ENCODE measurements at regions not wholly inside any gene's neighbourhood (a gene's known extent, or its start where the extent isn't known, plus 50 kb on each side); places are given as distances from the start of the nearest gene placed in this dataset.

DNA sequence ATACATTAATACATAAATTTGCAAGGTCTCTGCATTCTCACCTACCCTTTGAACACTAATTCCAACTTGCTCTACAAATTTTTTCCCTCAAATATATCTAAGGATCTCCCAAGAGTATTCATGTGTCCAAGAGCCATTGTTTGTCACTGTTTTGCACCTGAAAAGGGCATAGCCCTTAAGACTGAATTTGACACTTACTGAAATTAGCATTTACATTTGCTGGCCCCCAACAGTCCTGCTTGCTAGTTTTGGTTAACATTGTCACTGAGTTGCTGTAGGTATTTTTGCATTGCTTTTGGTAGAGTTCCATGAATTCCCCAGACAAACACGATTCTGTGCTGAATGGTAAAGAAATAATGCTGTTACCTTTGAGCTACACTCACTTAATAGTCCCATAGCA, 57.3 kb downstream of the KCNA4 start:
- no peak overlapping the region for H3K4me3 Mint-ChIP-seq
- no peaks in the 10 kb centered on the region for H3K4me1 Mint-ChIP-seq
- H3K36me3 Mint-ChIP-seq = no peaks in the 10 kb centered on the region
- H3K9me3 Mint-ChIP-seq = no peaks in the 10 kb centered on the region
- H3K27ac Mint-ChIP-seq = no peak overlapping the region
- no peaks in the 10 kb centered on the region for H3K27me3 Mint-ChIP-seq

DNA sequence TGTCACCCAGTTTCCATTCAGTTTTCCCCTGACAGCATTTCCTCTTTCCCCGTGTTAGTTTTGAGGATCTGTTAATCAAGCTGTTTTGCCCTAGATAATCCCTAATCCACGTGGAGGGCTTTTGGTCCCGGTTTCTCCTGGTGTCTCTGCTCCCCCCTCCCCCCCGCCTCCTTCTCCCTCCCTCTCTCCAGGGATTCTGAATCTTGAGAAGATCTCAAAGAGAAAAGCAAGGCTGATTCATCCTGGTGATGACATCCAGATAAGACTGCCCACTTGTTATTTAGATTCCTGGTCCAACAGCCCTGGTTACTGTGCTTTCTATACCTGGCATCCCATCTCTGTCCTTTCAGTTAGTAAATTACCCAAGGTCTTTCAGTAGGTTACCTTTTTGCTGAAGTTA, 59.4 kb downstream of the KCNA4 start:
- no peak overlapping the region for H3K4me3 Mint-ChIP-seq

DNA sequence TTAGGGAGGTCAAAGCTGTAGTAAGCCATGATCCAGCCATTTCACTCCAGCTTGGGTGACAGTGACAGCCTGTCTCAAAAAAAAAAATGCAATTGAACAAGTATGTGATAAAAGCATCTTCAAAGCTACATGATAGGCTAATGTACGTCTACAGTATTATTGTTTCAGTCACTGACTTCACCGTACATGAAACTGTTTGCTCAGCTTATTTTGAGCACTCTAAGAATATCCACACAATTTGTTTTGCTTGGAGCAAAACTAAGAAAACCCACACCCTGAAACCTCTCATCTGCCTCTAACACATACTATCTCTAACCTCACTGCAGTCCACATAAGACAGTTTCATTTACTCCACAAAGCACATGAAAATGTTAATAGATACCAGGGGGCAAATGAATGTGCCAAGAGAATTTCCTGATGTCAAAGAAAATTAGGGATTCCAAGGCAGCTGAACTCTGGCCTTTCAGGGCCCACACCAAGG, 60.7 kb downstream of the KCNA4 start:
- no peak overlapping the region for H3K27ac Mint-ChIP-seq
- H3K36me3 Mint-ChIP-seq = no peaks in the 10 kb centered on the region
- no peaks in the 10 kb centered on the region for H3K27me3 Mint-ChIP-seq
- H3K4me1 Mint-ChIP-seq = no peaks in the 10 kb centered on the region
- no peaks in the 10 kb centered on the region for H3K9me3 Mint-ChIP-seq
- no peak overlapping the region for H3K4me3 Mint-ChIP-seq

More for the DNA sequence above, 59.4 kb downstream of the KCNA4 start:
- no peaks in the 10 kb centered on the region for H3K36me3 Mint-ChIP-seq
- H3K4me1 Mint-ChIP-seq = no peaks in the 10 kb centered on the region
- H3K9me3 Mint-ChIP-seq = no peaks in the 10 kb centered on the region
- H3K27ac Mint-ChIP-seq = no peak overlapping the region
- H3K27me3 Mint-ChIP-seq = no peaks in the 10 kb centered on the region

DNA sequence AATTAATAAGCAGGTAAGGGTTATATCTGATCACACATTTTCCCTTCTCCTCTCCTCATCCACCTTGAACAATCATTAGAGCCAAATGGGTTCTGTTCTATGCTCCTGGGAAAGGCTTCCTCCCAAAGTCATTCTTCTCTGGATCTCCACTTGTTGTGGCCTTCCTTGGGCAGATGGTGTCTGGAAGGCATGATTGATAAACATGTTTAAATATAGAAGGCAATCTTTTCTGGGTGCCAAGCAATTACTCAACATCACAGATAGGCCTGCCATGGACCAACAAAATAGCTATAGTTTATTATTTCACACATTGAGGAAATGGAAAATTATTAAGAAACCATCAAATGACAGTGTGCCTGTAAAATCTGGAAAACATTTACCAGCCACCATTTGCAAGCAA, 73.5 kb downstream of the KCNA4 start:
- no peaks in the 10 kb centered on the region for H3K36me3 Mint-ChIP-seq
- no peaks in the 10 kb centered on the region for H3K4me1 Mint-ChIP-seq
- H3K4me3 Mint-ChIP-seq = no peak overlapping the region
- H3K27ac Mint-ChIP-seq = no peak overlapping the region
- peaks cover 5% of the 10 kb centered on the region for H3K9me3 Mint-ChIP-seq
- H3K27me3 Mint-ChIP-seq = no peaks in the 10 kb centered on the region

DNA sequence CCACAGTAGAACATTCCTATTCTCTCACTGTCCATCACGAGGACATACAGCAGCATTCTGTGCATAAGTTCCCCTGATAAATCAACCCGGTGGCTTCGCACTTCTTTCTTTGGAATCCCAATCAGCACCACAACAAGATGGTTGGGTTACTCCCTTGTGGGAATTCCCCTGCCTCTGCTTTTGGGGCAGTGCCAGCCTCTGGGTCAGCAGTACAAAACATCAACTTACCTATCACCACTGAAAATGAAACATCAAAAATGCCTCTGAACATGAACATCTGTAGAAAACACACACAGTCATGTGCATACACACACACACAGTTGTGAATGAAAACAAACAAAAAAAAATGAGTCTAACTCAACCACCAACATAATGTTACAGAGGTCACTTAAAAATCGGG, 79.3 kb downstream of the KCNA4 start:
- Mint-ChIP-seq H3K36me3 (no peaks in the 10 kb centered on the region), H3K27me3 (no peaks in the 10 kb centered on the region), H3K4me3 (no peak overlapping the region), H3K9me3 (peaks cover 4% of the 10 kb centered on the region), H3K4me1 (no peaks in the 10 kb centered on the region), H3K27ac (no peak overlapping the region)

DNA sequence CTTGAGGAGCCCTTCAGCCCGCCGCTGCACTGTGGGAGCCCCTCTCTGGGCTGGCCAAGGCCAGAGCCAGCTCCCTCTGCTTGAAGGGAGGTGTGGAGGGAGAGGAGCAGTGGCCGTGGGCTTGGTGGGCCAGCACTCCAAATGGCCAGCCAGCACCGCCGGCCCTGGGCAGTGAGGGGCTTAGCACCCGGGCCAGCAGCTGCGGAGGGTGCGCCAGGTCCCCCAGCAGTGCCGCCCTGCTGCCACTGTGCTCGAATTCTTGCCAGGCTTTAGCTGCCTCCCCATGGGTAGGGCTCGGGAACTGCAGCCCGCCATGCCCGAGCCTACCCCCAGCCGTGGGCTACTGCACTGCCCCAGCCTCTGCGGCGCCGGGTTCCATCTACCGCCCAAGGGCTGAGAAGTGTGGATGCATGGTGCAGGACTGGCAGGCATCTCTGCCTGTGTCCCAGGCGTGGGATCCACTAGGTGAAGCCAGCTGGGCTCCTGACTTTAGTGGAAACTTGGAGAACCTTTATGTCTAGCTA, 82.7 kb downstream of the KCNA4 start:
- Mint-ChIP-seq H3K4me1 (no peaks in the 10 kb centered on the region), H3K27me3 (no peaks in the 10 kb centered on the region), H3K9me3 (peaks cover 4% of the 10 kb centered on the region), H3K4me3 (no peak overlapping the region), H3K36me3 (no peaks in the 10 kb centered on the region), H3K27ac (no peak overlapping the region)

DNA sequence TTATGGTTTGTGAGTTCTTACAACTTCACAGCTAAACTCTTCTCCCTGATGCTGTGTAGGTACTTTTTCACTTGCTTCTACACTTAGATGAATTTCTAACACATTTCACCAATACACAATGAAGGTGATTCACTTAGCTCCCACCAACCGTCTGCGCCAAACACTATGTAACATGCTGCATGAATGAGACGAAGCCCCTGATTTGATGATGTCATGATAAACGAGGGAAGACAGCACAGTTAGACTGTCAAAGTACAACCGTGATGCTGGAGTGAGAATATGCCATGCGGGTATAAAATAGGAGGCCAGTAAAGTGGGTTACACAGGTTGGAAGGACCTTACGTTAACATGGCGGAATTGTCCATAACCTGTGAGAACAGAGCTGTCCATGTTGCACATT, 100.8 kb downstream of the KCNA4 start:
- Mint-ChIP-seq H3K9me3 (peaks cover 7% of the 10 kb centered on the region), H3K27ac (no peak overlapping the region), H3K4me1 (no peaks in the 10 kb centered on the region), H3K27me3 (no peaks in the 10 kb centered on the region), H3K4me3 (no peak overlapping the region), H3K36me3 (no peaks in the 10 kb centered on the region)

DNA sequence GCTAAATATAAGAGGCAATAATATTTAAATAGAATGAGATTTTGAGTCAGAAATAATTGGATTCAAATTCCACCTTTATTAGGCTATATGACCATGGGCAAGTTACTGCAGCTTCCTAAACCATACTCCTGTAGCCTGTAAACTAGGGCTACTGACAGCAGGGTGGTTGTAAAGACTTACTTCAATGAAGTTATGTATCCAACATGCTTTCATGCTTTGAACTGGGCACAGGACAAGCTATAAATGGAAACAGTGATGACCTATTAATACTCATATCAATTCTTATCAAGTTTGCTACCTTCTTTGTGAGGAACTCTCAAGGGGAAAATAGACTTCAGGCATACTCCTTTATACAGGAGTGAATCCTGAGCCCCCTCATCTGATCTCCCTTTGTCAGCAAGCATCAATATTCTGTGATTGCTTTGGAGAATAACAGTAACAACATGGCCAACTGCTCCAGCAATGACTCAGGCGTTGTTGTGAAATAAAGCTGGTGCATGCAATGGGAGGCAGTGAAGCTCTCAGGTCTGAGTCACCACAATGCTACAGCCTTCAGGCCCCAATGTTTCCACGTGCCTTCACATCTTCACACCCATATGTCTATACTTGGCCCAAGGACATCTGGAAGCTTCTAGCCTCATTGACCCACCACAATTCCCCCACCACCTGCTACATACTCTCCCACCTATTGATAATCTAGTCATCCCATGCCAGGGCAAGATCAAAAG, 102.5 kb downstream of the KCNA4 start:
- Mint-ChIP-seq H3K4me3 (no peak overlapping the region), H3K9me3 (peaks cover 7% of the 10 kb centered on the region), H3K36me3 (no peaks in the 10 kb centered on the region), H3K27ac (no peak overlapping the region), H3K27me3 (no peaks in the 10 kb centered on the region), H3K4me1 (no peaks in the 10 kb centered on the region)

DNA sequence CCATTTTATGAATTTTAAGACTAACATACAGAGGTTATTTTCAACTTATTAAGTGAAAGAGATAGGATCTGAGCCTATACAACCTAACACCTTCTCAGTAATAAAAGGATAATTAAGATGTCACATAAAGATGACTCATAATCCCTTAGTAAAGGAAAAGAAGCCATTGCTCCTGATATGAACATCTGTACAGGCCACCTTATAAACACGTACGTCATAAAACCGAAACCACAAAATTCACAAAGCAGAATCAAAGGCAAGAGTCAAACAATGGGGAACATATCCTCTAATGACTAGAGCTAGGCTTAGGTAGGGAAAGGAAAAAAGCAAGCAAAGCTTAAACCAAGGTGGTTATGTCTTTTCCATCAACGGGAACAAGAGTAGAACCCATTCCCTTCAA, 103.5 kb downstream of the KCNA4 start:
- no peak overlapping the region for H3K4me3 Mint-ChIP-seq
- no peaks in the 10 kb centered on the region for H3K4me1 Mint-ChIP-seq
- no peaks in the 10 kb centered on the region for H3K27me3 Mint-ChIP-seq
- no peaks in the 10 kb centered on the region for H3K36me3 Mint-ChIP-seq
- H3K27ac Mint-ChIP-seq = no peak overlapping the region
- H3K9me3 Mint-ChIP-seq = peaks cover 7% of the 10 kb centered on the region

DNA sequence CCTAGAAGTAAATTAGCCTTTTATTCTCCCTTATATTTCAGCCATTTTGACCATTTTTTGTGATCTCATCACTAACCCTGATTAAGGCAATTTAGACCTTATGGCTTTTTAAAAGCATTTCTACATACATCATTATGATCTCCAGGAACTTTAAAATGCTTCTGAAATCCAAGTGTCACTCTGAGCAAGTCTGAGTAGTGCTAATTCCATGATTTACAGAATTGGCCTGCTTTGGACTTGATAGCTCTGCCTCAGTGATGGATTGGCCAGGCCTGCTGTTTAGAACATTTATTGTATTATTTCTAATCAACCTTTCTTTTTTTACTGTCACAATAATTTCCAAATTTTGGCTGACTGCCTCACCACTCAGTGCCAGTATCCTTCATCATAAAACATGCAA, 116.4 kb downstream of the KCNA4 start:
- no peaks in the 10 kb centered on the region for H3K27me3 Mint-ChIP-seq
- no peaks in the 10 kb centered on the region for H3K4me1 Mint-ChIP-seq
- H3K27ac Mint-ChIP-seq = no peak overlapping the region
- H3K36me3 Mint-ChIP-seq = no peaks in the 10 kb centered on the region
- peaks cover 2% of the 10 kb centered on the region for H3K9me3 Mint-ChIP-seq
- H3K4me3 Mint-ChIP-seq = no peak overlapping the region

DNA sequence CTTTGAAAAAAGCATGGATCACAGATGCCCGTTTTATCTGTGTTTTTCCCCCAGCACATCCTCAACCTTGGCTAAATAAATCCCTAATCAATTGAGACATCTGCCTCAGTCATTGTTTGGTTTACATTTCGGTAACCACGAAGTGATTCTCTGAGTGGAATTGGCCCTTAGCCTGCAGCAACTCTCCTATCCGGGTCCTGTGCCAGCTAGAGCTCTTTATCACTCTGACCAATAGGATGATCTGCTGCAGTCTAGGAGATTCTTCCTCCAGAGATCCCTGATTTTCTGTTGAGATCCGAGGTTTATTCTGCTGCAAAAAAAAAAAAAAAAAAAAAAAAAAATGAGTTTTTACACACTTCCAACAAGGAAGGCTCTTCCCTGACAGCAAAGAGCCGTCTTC, 137.3 kb downstream of the KCNA4 start:
- Mint-ChIP-seq H3K27ac (no peak overlapping the region), H3K27me3 (no peaks in the 10 kb centered on the region), H3K9me3 (peaks cover 9% of the 10 kb centered on the region), H3K4me1 (no peaks in the 10 kb centered on the region), H3K4me3 (no peak overlapping the region), H3K36me3 (no peaks in the 10 kb centered on the region)

DNA sequence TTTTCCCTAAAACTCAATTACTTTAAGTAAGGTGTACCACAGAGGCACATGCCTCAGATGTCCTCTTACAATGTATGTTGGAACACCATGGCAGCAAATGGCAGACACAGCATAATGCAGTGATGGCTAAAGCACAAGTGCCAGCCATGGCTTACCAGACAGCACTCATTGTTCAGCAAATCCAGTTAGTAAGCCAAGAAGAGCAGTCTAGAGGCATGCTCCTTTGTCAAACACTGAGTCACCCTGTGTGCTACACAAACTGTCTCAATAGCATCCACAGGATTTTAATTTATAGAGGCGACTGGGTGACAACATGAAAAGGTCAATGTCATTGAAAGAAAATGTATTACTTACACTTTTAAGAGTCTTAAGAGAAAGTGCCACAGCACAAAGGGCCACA, 140.6 kb downstream of the KCNA4 start:
- H3K4me1 Mint-ChIP-seq = no peaks in the 10 kb centered on the region
- no peaks in the 10 kb centered on the region for H3K27me3 Mint-ChIP-seq
- H3K36me3 Mint-ChIP-seq = no peaks in the 10 kb centered on the region
- no peak overlapping the region for H3K4me3 Mint-ChIP-seq
- no peak overlapping the region for H3K27ac Mint-ChIP-seq
- H3K9me3 Mint-ChIP-seq = peaks cover 26% of the 10 kb centered on the region

DNA sequence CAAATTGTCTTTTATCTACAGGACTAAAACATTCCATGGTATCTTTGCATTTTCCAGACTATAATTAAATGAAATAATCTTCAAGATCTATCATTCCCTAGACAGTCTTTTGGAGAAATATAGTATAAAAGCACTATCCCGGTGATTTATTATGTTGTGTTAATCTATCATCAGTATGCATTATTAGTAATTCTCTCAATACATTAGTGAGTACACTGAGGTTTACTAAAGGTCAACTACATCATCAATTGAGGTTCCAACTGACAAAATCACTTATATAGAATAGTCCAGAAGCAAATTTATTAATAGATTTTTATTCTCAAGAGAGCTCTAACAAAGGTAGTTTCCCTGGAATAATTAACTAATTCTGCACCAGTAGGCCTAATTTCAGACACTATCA, 169.6 kb downstream of the KCNA4 start:
- no peaks in the 10 kb centered on the region for H3K36me3 Mint-ChIP-seq
- no peaks in the 10 kb centered on the region for H3K4me1 Mint-ChIP-seq
- H3K27ac Mint-ChIP-seq = no peak overlapping the region
- no peaks in the 10 kb centered on the region for H3K27me3 Mint-ChIP-seq
- H3K4me3 Mint-ChIP-seq = no peak overlapping the region
- H3K9me3 Mint-ChIP-seq = peaks cover 4% of the 10 kb centered on the region

DNA sequence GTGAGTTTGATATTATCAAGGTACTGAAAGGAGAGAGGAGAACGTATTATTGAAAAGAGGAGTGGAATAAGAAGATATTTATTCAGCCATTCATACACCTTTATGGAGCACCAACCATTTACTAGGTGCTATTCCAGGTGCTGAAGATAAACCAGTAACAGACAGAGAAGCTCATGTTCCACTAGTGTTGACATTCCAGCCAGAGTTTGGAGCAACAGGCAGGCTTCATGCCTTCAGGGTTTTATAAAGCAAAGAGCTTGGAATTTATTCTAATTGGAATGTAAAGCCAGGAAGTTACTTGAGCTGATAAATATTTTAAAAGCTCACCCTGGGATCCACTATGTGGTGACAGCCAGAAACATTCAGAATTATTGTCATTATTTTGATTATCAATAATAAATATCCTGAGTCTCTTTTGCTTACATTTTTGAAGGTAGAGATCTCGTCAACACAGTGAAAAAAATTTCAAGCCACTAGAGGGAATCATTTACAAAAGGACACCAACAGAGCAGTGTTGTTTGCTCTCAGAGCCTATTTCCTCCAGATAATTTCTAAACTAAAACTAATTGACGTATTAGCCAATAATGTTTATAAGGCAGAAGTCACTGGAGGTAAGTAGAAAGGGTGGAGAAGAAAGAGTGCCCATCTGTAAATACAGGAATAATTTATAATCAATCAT, 172.0 kb downstream of the KCNA4 start:
- peaks cover 10% of the 10 kb centered on the region for H3K9me3 Mint-ChIP-seq
- no peaks in the 10 kb centered on the region for H3K4me1 Mint-ChIP-seq
- H3K27ac Mint-ChIP-seq = no peak overlapping the region
- no peak overlapping the region for H3K4me3 Mint-ChIP-seq
- no peaks in the 10 kb centered on the region for H3K27me3 Mint-ChIP-seq
- no peaks in the 10 kb centered on the region for H3K36me3 Mint-ChIP-seq

DNA sequence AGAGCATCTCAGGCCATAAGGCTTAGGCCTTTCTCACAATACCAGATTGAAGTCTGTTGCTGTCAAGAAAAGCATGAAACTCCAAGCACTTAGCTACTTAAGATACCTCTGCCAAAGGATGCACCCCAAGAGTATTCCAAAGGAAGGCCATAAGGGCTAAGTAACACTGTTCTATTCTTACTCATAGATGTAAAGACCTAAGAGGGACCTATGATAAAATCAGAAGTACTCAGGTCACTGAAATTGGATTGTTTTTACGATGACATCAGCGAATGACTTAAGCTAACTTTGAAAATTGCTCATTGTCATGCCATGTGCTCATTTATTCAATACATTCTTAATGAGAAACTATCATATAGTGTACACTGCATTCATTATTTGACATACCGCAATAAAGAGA, 172.8 kb downstream of the KCNA4 start:
- Mint-ChIP-seq H3K36me3 (no peaks in the 10 kb centered on the region), H3K9me3 (peaks cover 14% of the 10 kb centered on the region), H3K27ac (no peak overlapping the region), H3K27me3 (no peaks in the 10 kb centered on the region), H3K4me3 (no peak overlapping the region), H3K4me1 (no peaks in the 10 kb centered on the region)

DNA sequence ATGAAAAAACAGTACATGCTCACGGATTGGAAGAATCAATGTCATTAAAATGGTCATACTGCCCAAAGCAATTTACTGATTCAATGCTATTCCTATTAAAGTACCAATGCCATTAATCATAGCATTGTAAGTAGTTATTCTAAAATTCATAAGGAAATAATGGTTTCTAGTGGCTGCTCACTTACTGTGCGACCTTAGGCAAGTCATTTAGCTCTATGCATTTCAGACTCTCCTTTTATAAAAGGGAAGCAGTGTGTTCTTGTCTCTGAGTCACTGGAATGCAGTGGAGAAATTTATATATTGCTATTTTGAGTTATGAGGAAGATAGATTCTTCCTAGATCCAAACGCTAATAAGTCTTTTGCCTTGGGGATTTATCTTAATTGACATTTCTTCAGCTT, 174.8 kb downstream of the KCNA4 start:
- no peak overlapping the region for H3K4me3 Mint-ChIP-seq
- H3K27ac Mint-ChIP-seq = no peak overlapping the region

More for the DNA sequence above, 174.8 kb downstream of the KCNA4 start:
- Mint-ChIP-seq H3K27me3 (no peaks in the 10 kb centered on the region), H3K9me3 (peaks cover 14% of the 10 kb centered on the region), H3K4me1 (no peaks in the 10 kb centered on the region), H3K36me3 (no peaks in the 10 kb centered on the region)

All from activated naive CD4-positive, alpha-beta T cell treated with anti-CD3 and anti-CD28 coated beads, Interleukin-2, amount 50 U/mL, for 24 hours (primary cell).